Endothelial cell of umbilical vein (primary cell): ENCODE measurements at regions not wholly inside any gene's neighbourhood (a gene's known extent, or its start where the extent isn't known, plus 50 kb on each side); places are given as distances from the start of the nearest gene placed in this dataset.

Experiments
- EZH2 ChIP-seq: IDR thresholded peaks from 2 replicates; pipeline ENCODE4 v1.6.1; 2012; ENCODE audit warnings: borderline replicate concordance, low read depth, mild to moderate bottlenecking, moderate library complexity, low read length, inconsistent platforms; ENCODE audit not compliant: severe bottlenecking
- GATA2 ChIP-seq: IDR thresholded peaks from 2 replicates; pipeline ENCODE4 v1.7.0; 2011; ENCODE audit warnings: low read depth, mild to moderate bottlenecking, moderate library complexity, mixed read lengths, low read length; ENCODE audit not compliant: insufficient read length, insufficient read depth
- MYC ChIP-seq: IDR thresholded peaks from one replicate; pipeline ENCODE4 v1.6.1; 2011; ENCODE audit warnings: mild to moderate bottlenecking, low read depth, low read length
- POLR2A ChIP-seq: IDR thresholded peaks from 2 replicates; pipeline ENCODE4 v1.6.1; 2012; ENCODE audit warnings: low read depth, mild to moderate bottlenecking, control low read depth, low read length
- POLR2AphosphoS5 ChIP-seq: IDR thresholded peaks from 2 replicates; pipeline ENCODE4 v1.6.1; 2012; ENCODE audit warnings: low read depth, mild to moderate bottlenecking, control low read depth, low read length, moderate library complexity; ENCODE audit not compliant: insufficient read depth
- TF ChIP-seq, protein P1 (sequence below), 2 donors: IDR thresholded peaks; 1 replicate in 1 of 2; 2 replicates in 1 of 2; pipeline ENCODE4 v1.5.1; 2011; ENCODE audit warnings: low read length in 2 of 2, mild to moderate bottlenecking in 2 of 2, moderate library complexity in 2 of 2, control low read depth in 1 of 2, inconsistent platforms in 1 of 2, low read depth in 1 of 2; ENCODE audit not compliant: insufficient read depth in 1 of 2; ENCODE audit errors: extremely low read depth in 1 of 2
- TF ChIP-seq, protein P2 (sequence below): IDR thresholded peaks from 2 replicates; pipeline ENCODE4 v1.6.1; 2011; ENCODE audit not compliant: insufficient read depth, insufficient read length

DNA sequence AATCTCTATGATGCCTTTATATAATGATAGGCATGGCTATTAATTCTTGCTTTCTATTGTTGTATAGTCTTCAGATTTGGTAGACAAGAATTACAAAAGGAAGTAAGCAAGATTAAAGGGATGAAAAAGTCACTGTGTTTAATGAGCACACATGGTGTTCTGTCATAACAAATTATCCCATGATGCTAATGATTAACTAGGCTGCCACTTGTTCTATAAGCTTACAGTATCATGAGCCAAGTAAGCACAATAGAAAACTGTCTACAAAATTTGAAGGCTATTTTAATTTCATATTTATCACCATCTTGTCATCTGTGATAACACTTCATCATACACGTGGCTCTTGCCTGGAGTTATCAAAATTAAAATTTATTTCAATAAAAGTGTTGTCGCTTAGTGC lies 466.7 kb downstream of the GASK1B start:
- TF ChIP-seq, protein P1, sequence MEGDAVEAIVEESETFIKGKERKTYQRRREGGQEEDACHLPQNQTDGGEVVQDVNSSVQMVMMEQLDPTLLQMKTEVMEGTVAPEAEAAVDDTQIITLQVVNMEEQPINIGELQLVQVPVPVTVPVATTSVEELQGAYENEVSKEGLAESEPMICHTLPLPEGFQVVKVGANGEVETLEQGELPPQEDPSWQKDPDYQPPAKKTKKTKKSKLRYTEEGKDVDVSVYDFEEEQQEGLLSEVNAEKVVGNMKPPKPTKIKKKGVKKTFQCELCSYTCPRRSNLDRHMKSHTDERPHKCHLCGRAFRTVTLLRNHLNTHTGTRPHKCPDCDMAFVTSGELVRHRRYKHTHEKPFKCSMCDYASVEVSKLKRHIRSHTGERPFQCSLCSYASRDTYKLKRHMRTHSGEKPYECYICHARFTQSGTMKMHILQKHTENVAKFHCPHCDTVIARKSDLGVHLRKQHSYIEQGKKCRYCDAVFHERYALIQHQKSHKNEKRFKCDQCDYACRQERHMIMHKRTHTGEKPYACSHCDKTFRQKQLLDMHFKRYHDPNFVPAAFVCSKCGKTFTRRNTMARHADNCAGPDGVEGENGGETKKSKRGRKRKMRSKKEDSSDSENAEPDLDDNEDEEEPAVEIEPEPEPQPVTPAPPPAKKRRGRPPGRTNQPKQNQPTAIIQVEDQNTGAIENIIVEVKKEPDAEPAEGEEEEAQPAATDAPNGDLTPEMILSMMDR (IDR thresholded peaks at IDR 0.05; ENCODE audit: extremely low read depth in 1 of 2, insufficient read depth in 1 of 2, low read depth in 1 of 2, low read length in 2 of 2) = no peak
- TF ChIP-seq EZH2 = no peak
- no peak for TF ChIP-seq POLR2A
- TF ChIP-seq MYC = no peak
- no peak for TF ChIP-seq POLR2AphosphoS5
- TF ChIP-seq, protein P2, sequence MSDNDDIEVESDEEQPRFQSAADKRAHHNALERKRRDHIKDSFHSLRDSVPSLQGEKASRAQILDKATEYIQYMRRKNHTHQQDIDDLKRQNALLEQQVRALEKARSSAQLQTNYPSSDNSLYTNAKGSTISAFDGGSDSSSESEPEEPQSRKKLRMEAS = no peak
- no peak for TF ChIP-seq GATA2
